DOHH2 (cell line): ENCODE measurements at regions not wholly inside any gene's neighbourhood (a gene's known extent, or its start where the extent isn't known, plus 50 kb on each side); places are given as distances from the start of the nearest gene placed in this dataset.

Experiments
- H3F3A ChIP-seq: fragments of 200-600 bp; sonication (generic), shearing (Covaris generic); 2 replicates; pipeline ENCODE4 v1.6.0; 2016; ENCODE audit warnings: antibody characterized with exemption, mild to moderate bottlenecking; ENCODE audit not compliant: control insufficient read depth, insufficient read depth
- H3K27ac ChIP-seq: fragments of 200-600 bp; sonication (generic); 2 replicates; pipeline ENCODE4 v1.5.1; 2014; ENCODE audit warnings: low read depth, mild to moderate bottlenecking, low read length, moderate library complexity
- H3K27me3 ChIP-seq: fragments of 200-600 bp; sonication (generic); 2 replicates; pipeline ENCODE4 v1.6.1; 2014; ENCODE audit warnings: mild to moderate bottlenecking, low read length, mixed read lengths; ENCODE audit not compliant: control insufficient read depth
- H3K36me3 ChIP-seq: fragments of 200-600 bp; sonication (generic); 2 replicates; pipeline ENCODE4 v1.6.1; 2014; ENCODE audit warnings: mild to moderate bottlenecking, low read length, moderate library complexity, mixed read lengths; ENCODE audit not compliant: control insufficient read depth
- H3K4me1 ChIP-seq: fragments of 200-600 bp; sonication (generic); 2 replicates; pipeline ENCODE4 v1.6.1; 2014; ENCODE audit warnings: mild to moderate bottlenecking, low read length, mixed read lengths; ENCODE audit not compliant: control insufficient read depth
- H3K4me2 ChIP-seq: fragments of 200-600 bp; sonication (generic); 2 replicates; pipeline ENCODE4 v1.6.0; 2014; ENCODE audit warnings: mild to moderate bottlenecking, low read length, moderate library complexity
- H3K4me3 ChIP-seq: fragments of 200-600 bp; sonication (generic); 2 replicates; pipeline ENCODE4 v1.5.1; 2014; ENCODE audit warnings: mild to moderate bottlenecking, low read length, mixed read lengths
- H3K79me2 ChIP-seq: fragments of 200-600 bp; sonication (generic); 2 replicates; pipeline ENCODE4 v1.6.1; 2014; ENCODE audit warnings: mild to moderate bottlenecking, low read length, mixed read lengths; ENCODE audit not compliant: control insufficient read depth
- H3K9me2 ChIP-seq: fragments of 200-600 bp; sonication (generic); replicated peaks from 2 replicates; pipeline ENCODE4 v1.6.1; 2014; ENCODE audit warnings: mild to moderate bottlenecking, low read length, mixed read lengths; ENCODE audit not compliant: control insufficient read depth
- H3K9me3 ChIP-seq: fragments of 200-600 bp; sonication (generic); 2 replicates; pipeline ENCODE4 v1.6.1; 2014; ENCODE audit warnings: antibody characterized with exemption, low read length, mixed read lengths; ENCODE audit not compliant: control insufficient read depth, insufficient read depth
- H4K20me1 ChIP-seq: fragments of 200-600 bp; sonication (generic); 2 replicates; pipeline ENCODE4 v1.6.0; 2014; ENCODE audit warnings: low read depth, mild to moderate bottlenecking, antibody characterized with exemption, low read length, moderate library complexity; ENCODE audit not compliant: control insufficient read depth, insufficient read depth
- EZH2phosphoT487 ChIP-seq: fragments of 200-600 bp; sonication (generic); IDR thresholded peaks from 2 replicates; pipeline ENCODE4 v1.6.1; 2017; ENCODE audit warnings: borderline replicate concordance, mild to moderate bottlenecking, antibody characterized with exemption, low read length, moderate library complexity, mixed read lengths
- TF ChIP-seq, protein P1 (sequence below): fragments of 200-600 bp; sonication (generic); IDR thresholded peaks from one replicate; pipeline ENCODE4 v1.5.1; 2014; ENCODE audit warnings: antibody characterized with exemption, mild to moderate bottlenecking, low read depth, low read length; ENCODE audit not compliant: poor library complexity, severe bottlenecking

DNA sequence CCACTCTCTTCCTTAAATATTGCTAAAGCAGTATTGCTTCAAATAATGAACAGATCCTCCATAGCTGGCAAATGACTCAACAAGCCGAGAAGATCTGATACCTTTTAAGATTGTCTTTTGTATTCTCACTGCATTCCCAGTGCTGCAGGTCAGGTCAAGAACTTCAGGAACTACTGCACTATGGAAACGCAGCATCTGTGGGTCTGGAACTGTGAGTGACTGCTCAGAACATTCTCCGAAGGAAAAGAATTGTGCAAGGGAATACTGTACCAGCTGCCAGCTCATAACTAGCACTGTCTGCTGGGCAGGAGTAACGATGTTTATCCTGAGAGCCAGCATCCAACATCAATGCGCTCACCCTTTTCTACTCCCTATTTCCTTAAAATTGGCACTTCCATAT, 348.0 kb upstream of the SOX5 start:
- Histone ChIP-seq H3K4me1 (no peaks in the 10 kb centered on the region), H3K4me2 (no peak overlapping the region), H3K9me2 (no peaks in the 10 kb centered on the region), H3K9me3 (no peaks in the 10 kb centered on the region), H3K36me3 (no peaks in the 10 kb centered on the region), H4K20me1 (no peaks in the 10 kb centered on the region), H3F3A (no peaks in the 10 kb centered on the region), H3K79me2 (no peaks in the 10 kb centered on the region), H3K4me3 (no peak overlapping the region), H3K27ac (no peak overlapping the region), H3K27me3 (no peaks in the 10 kb centered on the region)
- TF ChIP-seq, protein P1, sequence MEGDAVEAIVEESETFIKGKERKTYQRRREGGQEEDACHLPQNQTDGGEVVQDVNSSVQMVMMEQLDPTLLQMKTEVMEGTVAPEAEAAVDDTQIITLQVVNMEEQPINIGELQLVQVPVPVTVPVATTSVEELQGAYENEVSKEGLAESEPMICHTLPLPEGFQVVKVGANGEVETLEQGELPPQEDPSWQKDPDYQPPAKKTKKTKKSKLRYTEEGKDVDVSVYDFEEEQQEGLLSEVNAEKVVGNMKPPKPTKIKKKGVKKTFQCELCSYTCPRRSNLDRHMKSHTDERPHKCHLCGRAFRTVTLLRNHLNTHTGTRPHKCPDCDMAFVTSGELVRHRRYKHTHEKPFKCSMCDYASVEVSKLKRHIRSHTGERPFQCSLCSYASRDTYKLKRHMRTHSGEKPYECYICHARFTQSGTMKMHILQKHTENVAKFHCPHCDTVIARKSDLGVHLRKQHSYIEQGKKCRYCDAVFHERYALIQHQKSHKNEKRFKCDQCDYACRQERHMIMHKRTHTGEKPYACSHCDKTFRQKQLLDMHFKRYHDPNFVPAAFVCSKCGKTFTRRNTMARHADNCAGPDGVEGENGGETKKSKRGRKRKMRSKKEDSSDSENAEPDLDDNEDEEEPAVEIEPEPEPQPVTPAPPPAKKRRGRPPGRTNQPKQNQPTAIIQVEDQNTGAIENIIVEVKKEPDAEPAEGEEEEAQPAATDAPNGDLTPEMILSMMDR: no peak
- no peak for TF ChIP-seq EZH2phosphoT487

DNA sequence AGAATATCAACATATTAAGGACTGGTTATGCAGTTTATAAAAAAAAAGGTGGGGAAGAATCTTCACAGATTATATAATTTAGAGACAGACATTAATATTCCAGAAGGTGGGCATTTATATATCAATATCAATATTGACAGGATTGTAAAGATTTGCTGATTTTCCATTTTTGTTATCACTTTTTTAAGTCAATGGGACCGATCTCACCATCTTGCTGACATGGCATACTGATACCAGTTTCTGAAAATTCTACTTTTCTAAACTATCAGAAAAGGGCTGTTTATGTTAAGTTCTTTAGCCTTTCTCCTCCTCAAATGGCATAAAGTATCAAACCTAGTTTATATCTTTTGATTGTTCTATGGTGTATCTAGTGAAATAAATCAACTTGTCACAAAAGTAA, 344.1 kb upstream of the SOX5 start:
- H3K4me3 ChIP-seq: no peak overlapping the region
- no peaks in the 10 kb centered on the region for H4K20me1 ChIP-seq
- no peaks in the 10 kb centered on the region for H3F3A ChIP-seq

DNA sequence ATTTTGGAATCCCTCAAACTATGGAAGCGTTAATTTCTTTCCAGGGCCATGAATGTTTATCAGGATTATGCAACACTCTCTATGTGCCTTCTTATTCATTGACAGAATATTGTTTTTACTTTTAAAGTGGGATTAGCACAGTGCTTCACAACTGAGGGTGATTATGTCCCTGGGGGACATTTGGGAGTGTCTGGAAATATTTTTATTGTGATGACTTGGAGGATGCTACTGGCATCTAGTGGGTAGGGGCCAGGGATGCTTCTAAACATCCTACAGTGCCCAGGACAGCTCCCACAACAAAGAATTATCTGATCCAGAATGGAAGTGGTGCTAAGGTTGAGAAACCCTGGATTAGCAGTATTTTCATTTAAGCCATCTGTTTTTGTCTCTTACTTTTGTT, 338.5 kb upstream of the SOX5 start:
- no peak overlapping the region for H3K4me2 ChIP-seq
- H3K9me2 ChIP-seq: no peaks in the 10 kb centered on the region
- TF ChIP-seq EZH2phosphoT487: no peak
- TF ChIP-seq, protein P1: no peak
- H3K79me2 ChIP-seq: no peaks in the 10 kb centered on the region
- no peaks in the 10 kb centered on the region for H3K27me3 ChIP-seq
- H3K36me3 ChIP-seq: no peaks in the 10 kb centered on the region
- no peaks in the 10 kb centered on the region for H3F3A ChIP-seq
- H3K4me3 ChIP-seq: no peak overlapping the region
- H3K27ac ChIP-seq: no peak overlapping the region
- no peaks in the 10 kb centered on the region for H4K20me1 ChIP-seq
- H3K4me1 ChIP-seq: no peaks in the 10 kb centered on the region
- H3K9me3 ChIP-seq: no peaks in the 10 kb centered on the region

More for the DNA sequence above, 344.1 kb upstream of the SOX5 start:
- Histone ChIP-seq H3K27me3 (no peaks in the 10 kb centered on the region), H3K27ac (no peak overlapping the region), H3K4me1 (no peaks in the 10 kb centered on the region), H3K9me2 (no peaks in the 10 kb centered on the region), H3K36me3 (no peaks in the 10 kb centered on the region), H3K4me2 (no peak overlapping the region), H3K79me2 (no peaks in the 10 kb centered on the region), H3K9me3 (no peaks in the 10 kb centered on the region)
- no peak for TF ChIP-seq EZH2phosphoT487
- TF ChIP-seq, protein P1: no peak

DNA sequence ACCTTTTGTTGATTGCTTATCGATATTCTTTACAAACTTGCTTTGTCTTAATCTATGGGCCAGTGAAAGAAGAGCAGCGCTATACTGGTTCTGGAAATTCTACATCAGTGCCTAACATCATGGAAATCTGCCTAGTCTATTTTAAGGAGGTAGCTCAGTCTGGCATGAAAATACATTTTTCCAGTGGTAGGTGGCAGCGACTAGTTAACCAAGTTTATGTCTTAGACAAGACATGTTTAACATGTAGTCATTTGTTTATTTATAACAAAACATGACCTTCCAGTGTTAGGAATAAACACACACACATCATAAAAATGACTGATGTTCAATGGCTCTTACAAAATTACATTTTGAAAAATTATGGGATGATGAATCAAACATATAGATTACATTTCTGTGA, 336.0 kb upstream of the SOX5 start:
- Histone ChIP-seq H3K27ac (no peak overlapping the region), H3K4me2 (no peak overlapping the region), H4K20me1 (no peaks in the 10 kb centered on the region), H3K27me3 (no peaks in the 10 kb centered on the region), H3K36me3 (no peaks in the 10 kb centered on the region), H3F3A (no peaks in the 10 kb centered on the region), H3K4me1 (no peaks in the 10 kb centered on the region), H3K9me3 (no peaks in the 10 kb centered on the region), H3K9me2 (no peaks in the 10 kb centered on the region), H3K79me2 (no peaks in the 10 kb centered on the region), H3K4me3 (no peak overlapping the region)
- TF ChIP-seq EZH2phosphoT487: no peak
- TF ChIP-seq, protein P1: no peak
